WTC11 (cell line): ENCODE measurements at regions not wholly inside any gene's neighbourhood (a gene's known extent, or its start where the extent isn't known, plus 50 kb on each side); places are given as distances from the start of the nearest gene placed in this dataset.

Source experiments
- CTCF ChIP-seq: fragments of 200-600 bp; IDR thresholded peaks from 2 replicates; pipeline ENCODE4 v1.8.0; 2022; ENCODE audit warnings: antibody characterized with exemption
- ETV6 ChIP-seq: sonication (generic); formaldehyde crosslinking; IDR thresholded peaks from 2 replicates; pipeline ENCODE4 v1.8.1; 2022; ENCODE audit warnings: mild to moderate bottlenecking, missing genetic modification reagents
- FOXK1 ChIP-seq: sonication (generic); formaldehyde crosslinking; IDR thresholded peaks from 2 replicates; pipeline ENCODE4 v1.8.0; 2022; ENCODE audit warnings: mild to moderate bottlenecking, moderate library complexity, missing genetic modification reagents
- NR1H2 ChIP-seq: sonication (generic); formaldehyde crosslinking; IDR thresholded peaks from 2 replicates; pipeline ENCODE4 v1.9.0; 2021; ENCODE audit warnings: mild to moderate bottlenecking, moderate library complexity, missing genetic modification reagents
- NR2C2 ChIP-seq: sonication (generic); formaldehyde crosslinking; IDR thresholded peaks from 2 replicates; pipeline ENCODE4 v1.8.0; 2022; ENCODE audit warnings: mild to moderate bottlenecking, missing genetic modification reagents
- SP1 ChIP-seq: sonication (generic); formaldehyde crosslinking; conservative IDR thresholded peaks from 2 replicates; pipeline ENCODE4 v1.8.1; 2022; ENCODE audit warnings: missing genetic modification reagents
- TP53 ChIP-seq: sonication (generic); formaldehyde crosslinking; IDR thresholded peaks from 2 replicates; pipeline ENCODE4 v1.8.1; 2023; ENCODE audit warnings: mild to moderate bottlenecking, missing genetic modification reagents
- TF ChIP-seq, protein P1 (sequence below): sonication (generic); formaldehyde crosslinking; conservative IDR thresholded peaks from 2 replicates; pipeline ENCODE4 v1.8.1; 2022; ENCODE audit warnings: mild to moderate bottlenecking, missing genetic modification reagents
- TF ChIP-seq, protein P2 (sequence below): sonication (generic); formaldehyde crosslinking; IDR thresholded peaks from 2 replicates; pipeline ENCODE4 v1.8.1; 2022; ENCODE audit warnings: low read depth, mild to moderate bottlenecking, moderate library complexity, missing genetic modification reagents, borderline replicate concordance
- TF ChIP-seq, protein P3 (sequence below): sonication (generic); formaldehyde crosslinking; IDR thresholded peaks from 2 replicates; pipeline ENCODE4 v1.8.0; 2022; ENCODE audit warnings: mild to moderate bottlenecking, missing genetic modification reagents

- TF ChIP-seq SP1 (CRISPR knock-in tag) (no peak), CTCF (no peak), ETV6 (CRISPR knock-in tag) (no peak), TP53 (CRISPR knock-in tag) (no peak), NR2C2 (no peak), FOXK1 (CRISPR knock-in tag) (no peak), NR1H2 (CRISPR knock-in tag) (no peak)
- TF ChIP-seq, protein P1, sequence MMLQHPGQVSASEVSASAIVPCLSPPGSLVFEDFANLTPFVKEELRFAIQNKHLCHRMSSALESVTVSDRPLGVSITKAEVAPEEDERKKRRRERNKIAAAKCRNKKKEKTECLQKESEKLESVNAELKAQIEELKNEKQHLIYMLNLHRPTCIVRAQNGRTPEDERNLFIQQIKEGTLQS (CRISPR knock-in tag): no peak
- TF ChIP-seq, protein P2, sequence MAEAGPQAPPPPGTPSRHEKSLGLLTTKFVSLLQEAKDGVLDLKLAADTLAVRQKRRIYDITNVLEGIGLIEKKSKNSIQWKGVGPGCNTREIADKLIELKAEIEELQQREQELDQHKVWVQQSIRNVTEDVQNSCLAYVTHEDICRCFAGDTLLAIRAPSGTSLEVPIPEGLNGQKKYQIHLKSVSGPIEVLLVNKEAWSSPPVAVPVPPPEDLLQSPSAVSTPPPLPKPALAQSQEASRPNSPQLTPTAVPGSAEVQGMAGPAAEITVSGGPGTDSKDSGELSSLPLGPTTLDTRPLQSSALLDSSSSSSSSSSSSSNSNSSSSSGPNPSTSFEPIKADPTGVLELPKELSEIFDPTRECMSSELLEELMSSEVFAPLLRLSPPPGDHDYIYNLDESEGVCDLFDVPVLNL (CRISPR knock-in tag): no peak
- TF ChIP-seq, protein P3, sequence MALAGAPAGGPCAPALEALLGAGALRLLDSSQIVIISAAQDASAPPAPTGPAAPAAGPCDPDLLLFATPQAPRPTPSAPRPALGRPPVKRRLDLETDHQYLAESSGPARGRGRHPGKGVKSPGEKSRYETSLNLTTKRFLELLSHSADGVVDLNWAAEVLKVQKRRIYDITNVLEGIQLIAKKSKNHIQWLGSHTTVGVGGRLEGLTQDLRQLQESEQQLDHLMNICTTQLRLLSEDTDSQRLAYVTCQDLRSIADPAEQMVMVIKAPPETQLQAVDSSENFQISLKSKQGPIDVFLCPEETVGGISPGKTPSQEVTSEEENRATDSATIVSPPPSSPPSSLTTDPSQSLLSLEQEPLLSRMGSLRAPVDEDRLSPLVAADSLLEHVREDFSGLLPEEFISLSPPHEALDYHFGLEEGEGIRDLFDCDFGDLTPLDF (CRISPR knock-in tag): no peak
Measured at GRCh38 chr1:59212706-59213105, 84.2 kb upstream of the FGGY start.
